OCI-LY3 (cell line): ENCODE measurements at regions not wholly inside any gene's neighbourhood (a gene's known extent, or its start where the extent isn't known, plus 50 kb on each side); places are given as distances from the start of the nearest gene placed in this dataset.

Experiments
- H2AFZ ChIP-seq: fragments of 200-600, 300-600 bp; shearing (Covaris generic); 2 replicates; pipeline ENCODE4 v1.6.0; 2014; ENCODE audit warnings: antibody characterized with exemption, low read depth, low read length
- H3K27ac ChIP-seq: fragments of 200-600, 300-600 bp; sonication (generic); 2 replicates; pipeline ENCODE4 v1.5.1; 2014; ENCODE audit warnings: mild to moderate bottlenecking, low read length, moderate library complexity, mixed read lengths
- H3K27me3 ChIP-seq: fragments of 200-600, 300-600 bp; sonication (generic); 2 replicates; pipeline ENCODE4 v1.6.1; 2014; ENCODE audit warnings: low read depth, low read length, mixed read lengths
- H3K36me3 ChIP-seq: fragments of 200-600, 300-600 bp; sonication (generic); replicated peaks from 2 replicates; pipeline ENCODE3; 2014; ENCODE audit warnings: low read depth, low read length, mixed read lengths
- H3K4me1 ChIP-seq: fragments of 300-600, 200-600 bp; sonication (generic); 2 replicates; pipeline ENCODE4 v1.6.1; 2014; ENCODE audit warnings: low read length, mixed read lengths
- H3K4me2 ChIP-seq: fragments of 200-600, 300-600 bp; sonication (generic); 2 replicates; pipeline ENCODE4 v1.6.1; 2014; ENCODE audit warnings: low read length, mixed read lengths
- H3K4me3 ChIP-seq: fragments of 300-600, 200-600 bp; sonication (generic); 2 replicates; pipeline ENCODE4 v1.5.1; 2014; ENCODE audit warnings: antibody characterized with exemption, mild to moderate bottlenecking, low read length, moderate library complexity
- H3K79me2 ChIP-seq: fragments of 300-600, 200-600 bp; shearing (Covaris generic); 2 replicates; pipeline ENCODE4 v1.6.1; 2014; ENCODE audit warnings: mild to moderate bottlenecking, low read length, mixed read lengths
- H3K9ac ChIP-seq: fragments of 300-600, 200-600 bp; shearing (Covaris generic); 2 replicates; pipeline ENCODE4 v1.6.0; 2014; ENCODE audit warnings: mild to moderate bottlenecking, low read length, moderate library complexity
- H3K9me3 ChIP-seq: fragments of 200-600, 300-600 bp; shearing (Covaris generic); 2 replicates; pipeline ENCODE4 v1.6.1; 2014; ENCODE audit warnings: low read length, mixed read lengths; ENCODE audit not compliant: insufficient read depth
- H4K20me1 ChIP-seq: fragments of 200-600, 300-600 bp; sonication (generic); 2 replicates; pipeline ENCODE4 v1.6.1; 2016; ENCODE audit warnings: low read length, mixed read lengths; ENCODE audit not compliant: insufficient read depth
- CTCF ChIP-seq: fragments of 200-600, 300-600 bp; sonication (generic); IDR thresholded peaks from 2 replicates; pipeline ENCODE4 v1.5.1; 2014; ENCODE audit warnings: antibody characterized with exemption, low read length, low read depth
- EZH2phosphoT487 ChIP-seq: fragments of 200-600 bp; shearing (Covaris generic); IDR thresholded peaks from 2 replicates; pipeline ENCODE4 v1.6.1; 2018; ENCODE audit warnings: antibody characterized with exemption, mixed run types, low read depth

DNA sequence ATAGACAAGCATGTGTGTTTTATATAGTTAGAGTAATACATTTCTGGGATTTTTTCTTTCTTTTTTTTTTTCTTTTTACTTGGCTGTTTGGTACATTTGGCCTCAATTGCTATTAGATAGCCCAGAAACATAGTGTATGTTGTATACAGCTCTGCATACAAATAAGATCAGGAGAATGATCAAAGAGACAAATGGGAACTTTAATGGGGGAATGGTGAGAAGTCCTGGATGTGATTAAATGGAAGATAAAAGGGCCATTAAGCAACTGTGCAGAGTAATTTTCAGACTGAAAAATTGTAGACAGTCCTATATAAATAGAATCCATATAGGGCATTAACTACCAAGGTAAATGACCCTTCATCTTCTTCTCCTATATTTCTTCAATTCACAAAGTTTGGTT lies 575.6 kb downstream of the EBF1 start:
- Histone ChIP-seq H3K27ac (no peak overlapping the region), H3K4me2 (no peak overlapping the region), H4K20me1 (no peaks in the 10 kb centered on the region), H3K9ac (no peak overlapping the region), H3K4me1 (no peaks in the 10 kb centered on the region), H3K36me3 (no peaks in the 10 kb centered on the region), H2AFZ (no peak overlapping the region), H3K4me3 (no peak overlapping the region), H3K79me2 (no peaks in the 10 kb centered on the region), H3K9me3 (no peaks in the 10 kb centered on the region), H3K27me3 (no peaks in the 10 kb centered on the region)
- TF ChIP-seq CTCF (no peak), EZH2phosphoT487 (no peak)

GRCh38 chr5:158522776-158523175 lies 576.9 kb downstream of the EBF1 start:
- H3K4me1 ChIP-seq, result no peaks in the 10 kb centered on the region
- H3K79me2 ChIP-seq, result no peaks in the 10 kb centered on the region
- no peaks in the 10 kb centered on the region for H3K9me3 ChIP-seq
- no peaks in the 10 kb centered on the region for H4K20me1 ChIP-seq
- no peak overlapping the region for H3K4me2 ChIP-seq
- H3K27me3 ChIP-seq, result no peaks in the 10 kb centered on the region
- no peak overlapping the region for H2AFZ ChIP-seq
- H3K36me3 ChIP-seq, result no peaks in the 10 kb centered on the region
- H3K9ac ChIP-seq, result no peak overlapping the region
- TF ChIP-seq CTCF (no peak), EZH2phosphoT487 (no peak)
- no peak overlapping the region for H3K27ac ChIP-seq
- no peak overlapping the region for H3K4me3 ChIP-seq

DNA sequence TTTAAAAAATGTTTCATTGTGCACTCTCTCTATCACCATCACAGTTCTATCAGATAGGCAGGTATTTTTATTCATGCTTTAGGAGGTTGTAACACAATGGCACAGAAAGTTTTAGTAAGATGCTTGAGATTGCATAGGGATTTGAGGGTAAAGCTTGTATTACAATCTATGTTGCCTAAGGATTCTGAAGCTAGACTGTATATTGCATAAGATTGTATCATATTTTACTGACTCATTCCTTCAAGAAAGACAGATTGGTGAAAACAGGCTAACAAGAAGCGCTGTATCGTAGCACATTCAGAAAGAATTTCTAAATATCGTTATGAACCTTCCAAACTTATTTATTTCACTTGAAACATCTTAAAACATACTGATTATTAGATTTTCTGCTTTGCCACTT lies 577.7 kb downstream of the EBF1 start:
- no peaks in the 10 kb centered on the region for H4K20me1 ChIP-seq
- no peaks in the 10 kb centered on the region for H3K4me1 ChIP-seq
- no peak overlapping the region for H2AFZ ChIP-seq
- H3K36me3 ChIP-seq, result no peaks in the 10 kb centered on the region
- no peak overlapping the region for H3K9ac ChIP-seq
- H3K4me3 ChIP-seq, result no peak overlapping the region
- TF ChIP-seq CTCF (no peak), EZH2phosphoT487 (no peak)
- H3K4me2 ChIP-seq, result no peak overlapping the region
- no peaks in the 10 kb centered on the region for H3K79me2 ChIP-seq
- no peak overlapping the region for H3K27ac ChIP-seq
- no peaks in the 10 kb centered on the region for H3K27me3 ChIP-seq
- no peaks in the 10 kb centered on the region for H3K9me3 ChIP-seq

- H3K4me2 ChIP-seq, result no peak overlapping the region
- TF ChIP-seq EZH2phosphoT487 (no peak), CTCF (no peak)
These were observed 580.2 kb downstream of the EBF1 start for GRCh38 chr5:158519433-158520021.

More at GRCh38 chr5:158519433-158520021, 580.2 kb downstream of the EBF1 start:
- H3K9me3 ChIP-seq, result no peaks in the 10 kb centered on the region
- H3K36me3 ChIP-seq, result no peaks in the 10 kb centered on the region
- no peak overlapping the region for H2AFZ ChIP-seq
- no peak overlapping the region for H3K27ac ChIP-seq
- no peaks in the 10 kb centered on the region for H3K4me1 ChIP-seq
- H3K79me2 ChIP-seq, result no peaks in the 10 kb centered on the region
- no peak overlapping the region for H3K9ac ChIP-seq
- no peak overlapping the region for H3K4me3 ChIP-seq
- H4K20me1 ChIP-seq, result no peaks in the 10 kb centered on the region
- H3K27me3 ChIP-seq, result no peaks in the 10 kb centered on the region
